ENCODE measurements at regions not wholly inside any gene's neighbourhood (a gene's known extent, or its start where the extent isn't known, plus 50 kb on each side); places are given as distances from the start of the nearest gene placed in this dataset.
"Not testable (repeated sequence)": the region's sequence is repeated elsewhere in the genome, so short reads cannot be mapped to it uniquely, and the experiment has no call there.

DNA sequence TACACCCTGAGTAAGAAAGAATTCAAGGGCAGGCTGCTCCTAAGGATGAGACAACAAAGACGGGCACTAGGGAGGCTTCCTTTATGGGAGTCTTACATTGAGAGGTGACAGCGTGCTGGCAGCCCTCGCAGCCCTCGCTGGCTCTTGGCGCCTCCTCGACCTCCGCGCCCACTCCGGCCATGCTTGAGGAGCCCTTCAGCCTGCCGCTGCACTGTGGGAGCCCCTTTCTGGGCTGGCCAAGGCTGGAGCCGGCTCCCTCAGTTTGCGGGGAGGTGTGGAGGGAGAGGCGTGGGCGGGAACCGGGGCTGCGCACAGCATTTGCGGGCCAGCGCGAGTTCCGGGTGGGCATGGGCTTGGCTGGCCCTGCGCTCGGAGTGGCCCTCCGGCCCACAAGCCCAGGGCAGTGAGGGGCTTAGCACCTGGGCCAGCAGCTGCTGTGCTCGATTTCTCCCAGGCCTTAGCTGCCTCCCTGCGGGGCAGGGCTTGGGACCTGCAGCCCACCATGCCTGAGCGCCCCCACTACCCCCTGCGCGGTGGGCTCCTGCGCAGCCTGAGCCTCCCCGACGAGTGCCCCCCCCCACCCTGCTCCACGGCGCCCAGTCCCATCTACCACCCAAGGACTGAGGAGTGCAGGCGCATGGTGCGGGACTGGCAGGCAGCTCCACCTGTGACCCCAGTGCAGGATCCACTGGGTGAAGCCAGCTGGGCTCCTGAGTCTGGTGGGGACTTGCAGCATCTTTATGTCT is 75.3 kb downstream of the BARX1 start:
- not testable (repeated sequence) for DNase-seq (ENCODE audit: low spot score)

DNA sequence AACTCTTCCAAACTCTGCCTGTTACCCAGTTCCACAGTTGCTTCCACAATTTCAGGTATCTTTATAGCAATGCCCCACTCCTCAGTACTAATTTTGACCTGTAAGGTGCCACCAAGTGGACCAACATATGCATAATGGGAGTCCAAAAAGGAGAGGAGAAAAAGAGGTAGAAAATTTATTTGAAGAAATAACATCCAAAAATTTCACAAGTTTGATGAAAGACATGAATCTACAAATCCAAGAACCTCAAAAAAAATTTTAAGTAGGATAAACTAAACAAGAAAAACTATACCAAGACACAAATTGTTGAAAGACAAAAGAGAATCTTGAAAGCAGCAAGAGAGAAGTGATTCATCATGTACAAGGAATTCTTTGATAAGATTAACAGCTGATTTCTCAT is 79.8 kb downstream of the BARX1 start:
- no peak for DNase-seq (ENCODE audit: low spot score)

DNA sequence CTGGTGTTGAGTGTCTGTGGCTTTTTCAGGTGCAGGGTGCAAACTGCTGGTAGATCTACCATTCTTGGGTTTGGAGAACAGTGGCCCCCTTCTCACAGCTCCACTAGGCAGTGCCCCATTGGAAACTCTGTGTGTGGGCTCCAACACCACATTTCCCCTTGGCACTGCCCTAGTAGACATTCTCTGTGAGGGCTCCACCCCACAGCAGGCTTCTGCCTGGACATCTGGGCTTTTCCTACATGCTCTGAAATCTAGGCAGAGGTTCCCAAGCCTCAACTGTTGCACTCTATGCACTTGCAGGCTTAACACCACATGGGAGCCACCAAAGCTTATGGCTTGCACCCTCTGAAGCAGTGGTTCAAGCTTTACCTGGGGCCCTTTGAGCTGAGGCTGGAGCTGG is 80.9 kb downstream of the BARX1 start:
- DNase-seq (ENCODE audit: low spot score): no peak

DNA sequence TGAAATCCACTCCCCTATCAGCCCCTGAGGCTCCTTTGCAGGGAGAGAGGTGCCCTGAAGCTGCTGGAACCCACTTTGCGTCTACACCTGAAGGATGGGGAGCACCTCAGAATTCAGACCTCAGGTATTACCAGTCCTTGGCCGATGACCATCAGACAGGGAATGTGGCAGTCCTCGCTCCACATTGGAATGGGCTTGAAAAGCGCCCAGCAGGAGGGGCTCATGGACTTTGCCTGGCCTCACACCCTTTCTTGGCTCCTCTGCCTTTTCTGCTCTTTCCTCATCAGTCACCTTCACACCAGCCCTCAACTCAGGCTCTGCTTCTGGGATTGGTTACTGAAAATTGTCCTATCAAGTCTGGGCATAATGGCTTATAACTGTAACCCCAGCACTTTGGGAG is 83.9 kb downstream of the BARX1 start:
- no peak for DNase-seq (ENCODE audit: low spot score)

DNA sequence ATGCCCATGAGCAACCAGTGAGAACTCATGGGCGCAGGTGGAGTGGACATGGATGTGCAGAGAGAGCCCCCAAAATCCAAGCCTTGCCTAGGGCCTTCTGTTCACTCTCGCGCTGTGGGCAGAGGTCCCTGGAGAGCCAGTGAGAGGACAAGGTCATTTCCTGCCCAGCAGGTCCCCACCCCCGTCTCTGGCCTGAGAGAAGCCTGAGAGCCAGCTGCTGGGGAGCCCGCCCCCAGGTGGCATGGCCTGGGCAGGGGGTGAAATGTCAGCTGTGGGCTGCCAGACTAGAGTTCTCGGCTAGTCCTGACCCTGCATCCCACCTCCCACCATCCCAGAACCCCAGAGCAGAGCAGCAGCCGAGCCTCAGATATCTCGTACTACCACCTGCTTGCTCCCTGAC is 85.3 kb downstream of the BARX1 start:
- DNase-seq (ENCODE audit: low spot score): no peak

DNA sequence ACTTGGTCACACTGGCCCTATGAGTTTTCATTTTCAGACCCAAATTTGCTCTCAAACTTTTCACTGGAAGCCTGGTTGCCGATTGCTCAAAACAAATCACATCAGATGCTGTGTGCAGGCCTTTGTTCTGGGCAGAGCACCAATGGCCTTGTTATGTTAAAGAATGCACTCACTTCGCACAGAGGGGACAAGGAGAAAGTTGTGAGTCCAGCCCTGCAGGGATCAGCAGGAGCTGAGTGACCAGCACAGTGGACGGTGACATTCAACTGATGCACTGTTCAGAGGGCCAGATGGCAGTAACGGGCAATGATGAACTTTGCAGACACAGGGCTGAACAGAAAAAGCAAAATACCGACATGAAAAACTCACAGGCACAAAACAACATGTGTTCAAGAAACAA is 86.1 kb downstream of the BARX1 start:
- DNase-seq (ENCODE audit: low spot score): no peak

DNA sequence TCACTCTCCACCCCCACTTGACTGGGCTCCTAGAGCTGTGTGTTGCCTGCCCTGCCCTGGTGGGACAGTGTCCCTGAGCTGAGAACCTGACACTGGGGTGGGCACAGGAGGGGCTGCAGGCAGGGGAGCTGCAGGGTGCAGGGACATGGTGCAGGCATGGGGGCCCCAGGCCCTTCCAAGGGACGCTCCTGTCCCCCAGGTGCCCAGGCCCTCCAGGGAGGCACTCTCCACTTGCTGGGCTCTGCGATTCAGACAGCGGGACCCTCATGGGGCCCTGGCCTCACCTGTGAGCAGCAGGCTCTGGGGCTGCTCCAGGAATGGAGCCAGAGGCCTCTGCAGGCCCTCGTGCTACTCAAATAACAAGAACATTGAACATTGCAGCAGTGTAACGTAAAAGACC is 89.4 kb downstream of the BARX1 start:
- DNase-seq (ENCODE audit: low spot score): no peak

DNA sequence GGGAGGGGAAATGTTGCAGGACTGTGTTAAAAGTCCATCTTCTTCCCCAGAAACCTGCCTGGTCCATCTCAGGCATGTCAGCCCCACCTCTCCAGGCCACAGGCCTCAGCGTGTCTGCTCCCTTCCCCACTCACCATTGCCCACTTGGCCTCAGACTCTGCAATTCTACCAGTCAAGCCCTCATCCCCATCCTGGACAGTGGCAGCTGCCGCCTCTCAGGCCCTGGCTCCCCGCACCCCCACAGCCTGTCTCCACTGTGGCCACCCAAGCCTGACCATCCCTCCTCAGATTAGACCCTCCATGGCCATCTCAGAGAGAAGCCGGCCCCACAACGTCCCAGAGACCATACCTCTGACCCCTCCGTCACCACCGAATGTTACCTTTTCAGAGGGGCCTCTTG is 89.9 kb downstream of the BARX1 start:
- no peak for DNase-seq (ENCODE audit: low spot score)

DNA sequence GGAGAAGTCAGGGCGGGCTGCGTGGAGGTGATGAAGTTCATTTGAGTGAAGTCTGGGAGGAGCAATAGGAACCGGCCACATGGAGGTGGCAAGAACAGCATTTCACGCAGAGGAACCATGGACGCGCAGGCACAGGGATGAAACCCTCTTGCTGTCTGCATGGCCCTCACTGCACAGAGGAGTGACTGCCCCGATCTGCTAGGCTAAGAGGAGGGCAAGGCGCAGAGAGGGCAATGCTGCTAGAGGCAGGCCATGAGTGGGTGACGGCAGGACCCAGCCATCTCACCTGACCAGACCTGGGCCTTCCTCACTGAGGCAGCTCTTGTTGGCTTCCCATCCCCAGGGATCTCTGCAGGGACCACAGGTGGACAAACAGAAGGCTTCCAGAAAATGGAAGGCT is 90.3 kb downstream of the BARX1 start:
- DNase-seq (ENCODE audit: low spot score): no peak

DNA sequence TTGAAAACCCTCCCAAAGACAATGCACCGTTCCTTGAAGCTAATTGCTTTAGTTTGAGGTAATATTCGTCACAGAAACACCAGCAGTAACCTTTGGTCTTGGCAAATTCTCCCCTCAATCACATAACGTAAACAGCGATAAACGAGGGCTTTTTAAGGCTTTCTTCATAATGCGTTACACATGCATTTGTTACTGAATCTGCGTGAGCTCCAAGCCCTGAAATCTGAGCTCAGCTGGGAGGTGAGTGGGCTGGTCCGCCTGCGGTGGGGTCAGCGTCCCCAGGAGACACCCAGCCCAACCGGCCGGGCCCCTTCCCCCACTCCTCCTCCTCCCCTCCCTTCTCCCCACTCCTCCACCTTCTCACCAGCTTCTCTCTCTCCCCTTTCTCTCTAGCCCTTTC is 91.1 kb downstream of the BARX1 start:
- DNase-seq (ENCODE audit: low spot score): no peak

DNA sequence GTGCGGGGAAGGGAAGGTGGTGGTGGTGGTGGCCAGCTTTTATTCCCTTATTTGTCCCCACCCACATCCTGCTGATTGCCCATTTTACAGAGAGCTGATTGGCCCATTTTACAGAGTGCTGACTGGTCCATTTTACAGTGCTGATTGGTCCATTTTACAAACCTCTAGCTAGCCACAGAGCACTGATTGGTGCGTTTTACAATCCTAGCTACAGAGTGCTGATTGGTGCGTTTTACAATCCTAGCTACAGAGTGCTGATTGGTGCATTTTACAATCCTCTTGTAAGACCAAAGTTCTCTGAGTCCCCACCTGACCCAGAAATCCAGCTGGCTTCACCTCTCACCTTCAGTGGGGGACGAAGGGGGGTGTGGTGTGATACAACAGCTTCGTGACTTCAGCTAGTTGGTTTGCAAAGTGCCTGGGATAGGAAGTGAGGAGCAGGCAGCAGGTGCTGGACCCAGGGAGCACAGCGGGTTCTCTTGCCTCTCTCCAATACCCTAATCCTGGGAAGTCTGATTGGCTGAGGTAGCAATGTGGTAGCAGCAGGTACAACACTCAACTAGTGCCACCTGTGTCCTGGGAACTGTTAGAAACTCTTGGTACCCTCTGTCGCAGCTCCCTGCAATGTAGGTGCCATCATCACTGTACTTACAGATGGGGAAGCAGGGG is 92.1 kb downstream of the BARX1 start:
- no peak for DNase-seq (ENCODE audit: low spot score)

DNA sequence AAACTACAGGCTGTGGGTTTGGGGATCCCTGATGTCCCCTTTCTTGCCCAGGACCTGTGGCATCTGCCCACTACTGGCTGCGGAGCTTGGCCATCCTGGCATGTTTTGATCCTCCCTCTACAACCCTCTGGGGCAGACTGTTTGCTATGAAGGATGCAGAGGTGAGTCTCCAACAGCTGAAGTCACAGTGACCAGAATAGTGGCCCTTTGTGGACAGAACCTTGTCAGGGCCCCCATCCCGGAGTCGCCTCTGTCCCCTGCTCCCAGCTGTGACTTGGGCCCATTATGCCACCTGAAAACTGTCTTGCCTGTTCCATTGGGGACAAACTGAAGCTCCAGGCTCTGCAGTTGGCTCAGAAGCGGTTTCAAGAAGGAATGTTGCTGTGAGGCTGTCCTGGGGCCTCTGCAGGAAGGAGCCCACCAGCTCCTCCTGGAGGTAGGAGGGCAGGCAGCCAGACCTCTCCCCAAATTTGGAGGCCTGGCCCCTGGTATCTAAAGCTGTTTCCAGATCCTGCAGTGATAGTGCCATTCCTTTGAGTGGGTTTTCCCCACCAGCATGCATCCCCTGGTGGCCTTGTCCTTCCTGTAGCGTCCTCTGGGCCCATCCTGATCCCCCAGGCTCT is 93.3 kb downstream of the BARX1 start:
- no peak for DNase-seq (ENCODE audit: low spot score)

DNA sequence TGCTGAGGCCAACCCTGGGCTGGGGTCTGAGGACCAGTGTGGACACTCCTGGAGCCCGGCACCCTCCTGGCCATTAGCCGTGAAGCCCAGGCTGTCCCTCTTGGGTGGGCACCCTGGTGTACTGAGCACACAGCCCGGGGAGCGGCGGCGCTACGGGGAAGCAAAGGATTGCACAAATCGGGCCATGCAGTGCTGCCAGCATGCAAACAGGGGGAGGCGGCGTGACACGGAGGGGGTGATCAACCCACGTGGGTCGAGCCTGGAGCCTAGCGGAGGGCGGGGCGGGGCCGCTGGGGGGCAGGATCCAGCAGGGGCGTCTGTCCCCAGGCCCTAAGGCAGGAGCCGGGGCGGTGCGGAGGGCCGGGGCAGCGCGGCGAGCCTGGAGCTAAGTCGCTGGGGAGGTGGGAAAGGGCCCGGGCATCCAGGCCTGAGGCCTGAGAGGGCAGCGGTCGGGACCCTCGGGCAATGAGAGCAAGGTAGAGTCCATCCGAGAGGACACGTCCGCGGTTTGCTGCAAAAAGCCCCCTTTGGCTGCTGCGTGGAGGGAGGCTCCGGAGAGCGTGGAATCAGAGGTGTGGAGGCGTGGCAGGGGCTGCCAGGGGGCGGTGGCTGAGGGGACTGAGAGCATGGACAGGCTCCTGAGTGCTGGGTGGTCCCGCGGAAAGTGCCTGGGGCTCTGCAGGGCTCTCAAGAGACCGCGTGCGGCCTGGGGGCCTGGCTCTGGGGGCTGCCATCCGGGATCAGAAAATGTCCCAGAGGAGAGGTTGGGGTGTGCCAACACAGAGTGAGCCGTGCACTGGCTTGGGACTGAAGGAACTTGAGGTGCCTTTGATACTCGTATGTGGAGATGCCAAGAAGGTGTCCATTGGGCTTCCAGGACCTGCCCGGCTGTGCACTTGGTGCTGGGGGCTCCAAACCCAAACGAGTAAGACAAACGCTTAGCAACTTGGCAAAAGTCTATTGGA is 94.2 kb downstream of the BARX1 start:
- DNase-seq (ENCODE audit: low spot score): no peak

DNA sequence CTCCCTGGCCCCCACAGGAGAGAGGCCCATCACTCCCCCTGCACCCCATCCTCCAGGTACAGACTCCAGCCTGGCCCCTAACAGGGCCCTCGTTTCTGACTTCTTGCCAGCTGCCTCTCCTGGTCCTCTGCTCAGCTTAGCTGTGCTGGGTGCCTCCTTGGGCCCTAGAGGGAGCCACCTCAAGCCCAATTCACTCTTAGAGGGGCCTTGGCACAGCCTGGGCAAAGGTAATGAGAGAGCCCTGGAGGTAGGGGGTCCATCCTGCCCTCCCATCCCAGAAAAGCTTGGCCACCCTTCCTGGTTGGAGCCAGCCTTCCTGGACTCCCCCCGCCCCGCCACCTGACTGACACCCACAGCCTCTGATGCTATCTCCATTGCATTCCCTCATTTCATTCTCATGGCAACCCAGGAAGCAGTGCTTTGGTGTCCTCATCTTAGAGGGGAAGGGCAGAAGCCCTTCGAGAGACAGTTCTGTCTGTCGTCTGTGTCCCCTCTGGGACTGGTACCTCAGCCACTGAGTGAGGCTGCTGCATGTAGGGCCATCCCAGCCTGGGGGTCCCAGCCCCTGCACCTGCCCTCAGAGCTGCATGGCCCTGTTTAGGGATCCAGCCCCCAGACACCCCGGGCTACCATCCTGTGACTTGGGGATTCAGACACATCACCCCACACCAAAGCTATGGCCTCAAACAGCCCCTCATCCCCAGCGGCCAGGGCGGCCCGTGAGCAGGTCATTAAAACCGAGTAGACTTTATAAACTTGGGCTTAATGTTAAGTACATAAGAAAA is 95.5 kb downstream of the BARX1 start:
- no peak for DNase-seq (ENCODE audit: low spot score)

DNA sequence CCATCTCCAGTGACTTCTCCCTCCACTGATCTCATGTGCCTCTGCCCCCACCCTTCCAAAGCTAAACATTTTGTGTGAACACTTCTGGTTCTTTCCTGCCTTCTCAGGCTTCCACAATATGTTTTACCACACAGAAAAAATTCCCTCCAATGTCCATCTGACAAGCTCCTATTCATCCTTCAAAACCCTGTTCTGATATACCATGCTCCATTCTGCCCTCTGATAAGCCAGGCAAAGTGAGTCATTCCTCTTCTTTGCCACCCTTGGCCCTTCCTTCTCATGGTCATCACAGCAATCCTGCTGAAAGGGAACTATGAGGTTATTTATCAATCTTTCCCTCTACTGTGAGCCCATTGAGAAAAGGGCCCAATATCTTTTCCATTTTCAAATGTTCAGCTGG is 97.6 kb downstream of the BARX1 start:
- no peak for DNase-seq (ENCODE audit: low spot score)

DNA sequence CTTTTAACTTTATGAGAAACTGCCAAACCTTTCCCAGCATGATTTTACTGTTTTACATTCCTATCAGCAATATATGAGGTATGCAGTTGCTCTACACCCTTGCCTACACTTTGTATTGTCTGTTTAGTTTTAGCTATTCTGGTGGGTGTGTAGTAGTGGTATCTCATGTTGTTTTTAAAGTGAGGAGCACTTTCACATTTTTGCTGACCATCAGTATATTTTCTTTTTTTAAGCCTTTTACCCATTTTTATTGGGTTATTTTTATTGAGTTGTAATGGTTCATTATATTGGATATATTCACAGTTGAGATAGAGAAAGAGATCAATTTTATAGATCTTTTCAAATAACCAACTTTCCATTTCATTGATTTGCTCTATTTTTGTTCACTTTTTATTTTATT is 102.4 kb downstream of the BARX1 start:
- DNase-seq (ENCODE audit: low spot score): no peak

DNA sequence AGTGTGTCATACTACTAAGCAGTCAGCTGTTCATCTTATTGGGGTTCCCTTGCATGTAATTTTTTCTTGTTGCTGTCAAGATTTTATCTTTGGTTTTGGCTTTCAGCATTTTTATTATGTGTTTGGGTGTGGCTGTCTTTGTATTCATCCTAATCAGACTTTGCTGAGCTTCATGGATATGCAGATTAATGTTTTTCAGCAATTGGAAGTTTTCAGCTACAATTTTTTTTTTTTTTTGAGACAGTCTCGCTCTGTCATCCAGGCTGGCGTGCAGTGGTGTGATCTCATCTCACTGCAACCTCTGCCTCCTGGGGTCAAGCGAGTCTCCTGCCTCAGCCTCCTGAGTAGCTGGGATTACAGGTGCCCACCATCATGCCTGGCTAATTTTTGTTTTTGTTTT is 108.8 kb downstream of the BARX1 start:
- no peak for DNase-seq (ENCODE audit: low spot score)

DNA sequence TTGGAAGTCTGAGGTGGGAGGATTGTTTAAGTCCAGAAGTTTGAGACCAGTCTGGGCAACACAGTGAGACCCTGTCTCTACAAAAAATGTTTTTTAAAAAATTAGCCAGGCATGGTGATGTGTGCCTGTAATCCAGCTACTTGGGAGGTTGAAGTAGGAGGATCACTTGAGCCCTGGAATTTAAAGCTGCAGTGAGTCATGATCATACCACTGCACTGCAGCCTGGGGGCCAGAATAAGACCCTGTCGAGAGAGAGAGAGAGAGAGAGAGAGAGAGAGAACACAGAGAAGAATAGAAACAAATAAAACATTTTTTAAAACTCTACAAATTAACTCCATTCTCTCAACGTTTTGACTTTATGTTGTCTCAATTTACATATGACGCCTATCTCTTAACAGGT is 111.8 kb downstream of the BARX1 start:
- no peak for DNase-seq (ENCODE audit: low spot score)

DNA sequence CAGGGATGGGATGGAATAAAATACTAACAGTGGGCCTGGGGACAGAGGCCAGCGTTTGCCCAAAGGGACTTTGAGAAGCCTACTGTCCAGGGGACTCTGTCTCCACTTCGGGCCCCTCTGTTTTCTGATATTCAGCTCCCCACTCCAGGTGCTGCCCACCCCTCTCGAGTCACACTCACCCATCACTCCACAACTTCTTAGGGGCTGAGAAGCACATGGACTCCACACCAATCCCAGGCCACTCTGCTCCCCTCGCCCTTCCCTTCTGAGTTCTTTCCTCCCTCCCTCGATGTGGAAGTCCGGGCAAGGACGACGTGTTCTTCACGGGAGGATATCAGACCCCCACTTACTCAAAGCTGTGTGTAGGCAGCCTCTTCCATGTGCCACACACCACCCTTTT is 124.5 kb downstream of the BARX1 start:
- DNase-seq (ENCODE audit: low spot score): no peak

DNA sequence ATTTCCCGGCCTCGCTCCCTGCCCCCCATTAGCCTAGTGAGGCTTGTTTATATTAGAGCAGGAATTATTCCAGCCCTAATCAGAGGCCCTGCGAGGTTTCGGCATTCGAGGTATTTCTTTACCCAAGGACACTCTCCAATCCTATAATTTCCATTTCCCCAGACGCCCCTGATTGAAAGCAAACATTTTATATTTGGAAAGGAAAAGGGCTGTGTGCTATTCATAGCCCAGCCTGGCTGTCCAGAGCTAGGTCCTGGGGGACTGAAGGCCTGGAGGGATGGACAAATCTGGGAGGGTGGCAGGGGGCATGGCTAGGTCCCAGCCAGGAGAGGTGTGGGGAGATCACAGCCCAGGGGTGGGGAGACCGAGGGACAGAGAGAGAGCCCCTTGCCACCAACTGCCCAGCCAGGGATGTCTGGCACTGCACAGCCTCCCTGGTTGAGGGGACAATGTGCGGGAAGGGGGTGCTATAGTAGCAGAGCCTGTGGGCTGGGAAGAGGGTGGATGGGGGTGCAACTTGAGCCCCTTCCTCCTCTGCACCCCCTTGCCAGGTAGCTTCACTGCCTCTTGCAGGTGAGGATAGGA is 125.1 kb downstream of the BARX1 start:
- DNase-seq (ENCODE audit: low spot score): no peak

Data from RKO (cell line).